Keratinocyte (primary cell): ENCODE measurements at regions not wholly inside any gene's neighbourhood (a gene's known extent, or its start where the extent isn't known, plus 50 kb on each side); places are given as distances from the start of the nearest gene placed in this dataset.

Source experiments
- EZH2 ChIP-seq: IDR thresholded peaks from one replicate; pipeline ENCODE4 v1.6.1; 2012; ENCODE audit warnings: inconsistent platforms, mild to moderate bottlenecking, low read length, moderate library complexity
- TF ChIP-seq, protein P1 (sequence below), 3 experiments: IDR thresholded peaks in 1 of 3; conservative IDR thresholded peaks in 1 of 3; optimal IDR thresholded peaks in 1 of 3; 2 replicates in 2 of 3; 3 replicates in 1 of 3; pipeline versions ENCODE3 to v1.5.1; 2011; ENCODE audit warnings: low read length in 3 of 3, mild to moderate bottlenecking in 3 of 3, moderate library complexity in 2 of 3, control low read depth in 1 of 3, inconsistent platforms in 1 of 3; ENCODE audit not compliant: insufficient read depth in 2 of 3; ENCODE audit errors: extremely low read depth in 1 of 3

- no peak for TF ChIP-seq EZH2
- TF ChIP-seq, protein P1, sequence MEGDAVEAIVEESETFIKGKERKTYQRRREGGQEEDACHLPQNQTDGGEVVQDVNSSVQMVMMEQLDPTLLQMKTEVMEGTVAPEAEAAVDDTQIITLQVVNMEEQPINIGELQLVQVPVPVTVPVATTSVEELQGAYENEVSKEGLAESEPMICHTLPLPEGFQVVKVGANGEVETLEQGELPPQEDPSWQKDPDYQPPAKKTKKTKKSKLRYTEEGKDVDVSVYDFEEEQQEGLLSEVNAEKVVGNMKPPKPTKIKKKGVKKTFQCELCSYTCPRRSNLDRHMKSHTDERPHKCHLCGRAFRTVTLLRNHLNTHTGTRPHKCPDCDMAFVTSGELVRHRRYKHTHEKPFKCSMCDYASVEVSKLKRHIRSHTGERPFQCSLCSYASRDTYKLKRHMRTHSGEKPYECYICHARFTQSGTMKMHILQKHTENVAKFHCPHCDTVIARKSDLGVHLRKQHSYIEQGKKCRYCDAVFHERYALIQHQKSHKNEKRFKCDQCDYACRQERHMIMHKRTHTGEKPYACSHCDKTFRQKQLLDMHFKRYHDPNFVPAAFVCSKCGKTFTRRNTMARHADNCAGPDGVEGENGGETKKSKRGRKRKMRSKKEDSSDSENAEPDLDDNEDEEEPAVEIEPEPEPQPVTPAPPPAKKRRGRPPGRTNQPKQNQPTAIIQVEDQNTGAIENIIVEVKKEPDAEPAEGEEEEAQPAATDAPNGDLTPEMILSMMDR (optimal IDR thresholded peaks at IDR 0.05 in 1 of 3, IDR thresholded peaks at IDR 0.05 in 1 of 3, conservative IDR thresholded peaks at IDR 0.05 in 1 of 3; ENCODE audit: extremely low read depth in 1 of 3, insufficient read depth in 2 of 3, low read length in 3 of 3) = no peak
Measured at GRCh38 chr7:54672519-54672918, 86.5 kb downstream of the SEC61G start.
